SH-SY5Y (cell line): ENCODE measurements at regions not wholly inside any gene's neighbourhood (a gene's known extent, or its start where the extent isn't known, plus 50 kb on each side); places are given as distances from the start of the nearest gene placed in this dataset.

Experiments used
- GATA2 ChIP-seq: IDR thresholded peaks from 2 replicates; pipeline ENCODE4 v1.6.1; 2011; ENCODE audit warnings: mild to moderate bottlenecking, low read depth, low read length
- GATA3 ChIP-seq: IDR thresholded peaks from 2 replicates; pipeline ENCODE4 v1.6.1; 2011; ENCODE audit warnings: low read depth, mild to moderate bottlenecking, low read length, moderate library complexity

DNA sequence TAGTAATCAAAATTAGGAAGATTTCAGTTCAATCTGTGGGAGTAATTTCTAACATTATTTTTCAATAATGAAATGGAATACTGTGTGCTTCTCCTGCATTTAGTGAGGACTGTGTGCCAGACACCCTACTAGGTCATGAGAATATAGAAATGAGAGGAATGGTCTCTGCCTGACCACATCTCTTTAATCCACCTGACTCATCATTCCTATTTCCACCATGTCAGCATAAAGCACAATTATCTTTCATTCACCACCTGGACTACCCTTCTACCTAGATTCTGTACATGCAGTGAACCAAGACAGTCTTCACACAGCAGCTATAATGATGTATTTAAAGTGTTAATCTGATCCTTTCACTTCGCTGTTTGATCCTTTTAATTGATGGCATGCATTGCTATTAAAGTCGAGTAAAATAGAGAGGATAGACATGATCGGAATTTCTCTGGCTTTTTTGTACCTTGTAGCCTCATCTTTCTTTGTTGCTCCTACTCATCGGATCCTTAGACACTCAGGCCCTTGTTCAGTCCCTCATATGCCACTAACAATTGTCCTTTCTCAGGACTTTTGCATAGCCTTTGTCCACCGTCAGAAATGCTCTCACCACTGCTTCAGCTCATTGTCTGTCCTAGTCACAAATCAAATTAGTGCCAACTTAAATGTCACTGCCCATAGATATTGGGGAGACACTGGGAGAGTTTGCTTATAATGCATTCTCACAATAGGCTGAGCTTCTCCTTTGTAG lies 1037.1 kb downstream of the REEP3 start:
- TF ChIP-seq GATA2 (no peak), GATA3 (no peak)
